IMR-90 (cell line): ENCODE measurements at regions not wholly inside any gene's neighbourhood (a gene's known extent, or its start where the extent isn't known, plus 50 kb on each side); places are given as distances from the start of the nearest gene placed in this dataset.
A peak's percentile ranks its signal among the peaks of the same experiment; 100 is the strongest.

ENCODE experiments used
- ATAC-seq: fragments of 200-7000 bp; cut with Tn5 transposase; 2 replicates; pipeline ENCODE4 v1.9.1; 2020; ENCODE audit warnings: low read depth, mild to moderate bottlenecking, moderate library complexity
- BruUV-seq: library from RNA; stranded (reverse); fragments of 400-500 nt; replicated peaks from 2 replicates; lab custom pipeline; 2021; lab: Mats Ljungman, UMichigan
- CTCF ChIA-PET: fragments of 300-600 bp; formaldehyde crosslinking; extraction: SDS; loops from one replicate; lab custom pipeline; 2021; ENCODE audit warnings: antibody characterized with exemption; lab: Yijun Ruan, JAX
- POLR2A ChIA-PET: fragments of 300-600 bp; sonication (Branson Sonifier 250); formaldehyde crosslinking; loops from one replicate; lab custom pipeline; 2022; ENCODE audit warnings: antibody characterized with exemption; ENCODE audit not compliant: unreplicated experiment; lab: Charles Lee
- DNase-seq: peaks from one replicate; pipeline ENCODE4 v3.0.0; 2013
- H2AFZ ChIP-seq: replicated peaks from 2 replicates; pipeline ENCODE3; 2013; ENCODE audit warnings: low read length, mild to moderate bottlenecking; ENCODE audit not compliant: poor library complexity
- H2AK5ac ChIP-seq: 2 replicates; pipeline ENCODE4 v1.6.1; 2013; ENCODE audit warnings: low read depth, low read length, inconsistent platforms
- H2AK9ac ChIP-seq: replicated peaks from 2 replicates; pipeline ENCODE3; 2013; ENCODE audit warnings: mild to moderate bottlenecking, low read depth, low read length, moderate library complexity; ENCODE audit not compliant: poor library complexity
- H2BK120ac ChIP-seq: 2 replicates; pipeline ENCODE4 v1.6.1; 2013; ENCODE audit warnings: low read depth, low read length, inconsistent platforms
- H2BK15ac ChIP-seq: 3 replicates; pipeline ENCODE4 v1.6.1; 2013; ENCODE audit warnings: low read depth, low read length, inconsistent platforms
- H2BK20ac ChIP-seq: 2 replicates; pipeline ENCODE4 v1.6.1; 2013; ENCODE audit warnings: low read depth, mild to moderate bottlenecking, inconsistent platforms, low read length, moderate library complexity
- H2BK5ac ChIP-seq: 2 replicates; pipeline ENCODE4 v1.6.1; 2013; ENCODE audit warnings: mild to moderate bottlenecking, low read depth, low read length, inconsistent platforms; ENCODE audit not compliant: poor library complexity, severe bottlenecking
- H3K14ac ChIP-seq: replicated peaks from 2 replicates; pipeline ENCODE4 v1.6.1; 2013; ENCODE audit warnings: low read depth, low read length, inconsistent platforms
- H3K18ac ChIP-seq: 2 replicates; pipeline ENCODE4 v1.6.1; 2013; ENCODE audit warnings: low read depth, low read length, control low read depth
- H3K23ac ChIP-seq: 2 replicates; pipeline ENCODE4 v1.6.1; 2013; ENCODE audit warnings: low read depth, low read length, inconsistent platforms
- H3K27ac ChIP-seq: 2 replicates; pipeline ENCODE4 v1.5.1; 2013; ENCODE audit warnings: mild to moderate bottlenecking, control low read depth, low read length; ENCODE audit not compliant: insufficient read depth
- H3K27me3 ChIP-seq: 2 replicates; pipeline ENCODE4 v1.6.1; 2013; ENCODE audit warnings: low read length; ENCODE audit not compliant: control insufficient read depth, insufficient read depth
- H3K36me3 ChIP-seq: 2 replicates; pipeline ENCODE4 v1.6.1; 2013; ENCODE audit warnings: low read length, mixed read lengths; ENCODE audit not compliant: control insufficient read depth, insufficient read depth
- H3K4ac ChIP-seq: 2 replicates; pipeline ENCODE4 v1.6.1; 2013; ENCODE audit warnings: low read depth, low read length, inconsistent platforms
- H3K4me1 ChIP-seq: 2 replicates; pipeline ENCODE4 v1.6.1; 2013; ENCODE audit warnings: low read length, mixed read lengths; ENCODE audit not compliant: control insufficient read depth, insufficient read depth
- H3K4me2 ChIP-seq: 2 replicates; pipeline ENCODE4 v1.6.1; 2013; ENCODE audit warnings: low read depth, mild to moderate bottlenecking, control low read depth, low read length, moderate library complexity
- H3K4me3 ChIP-seq: 2 replicates; pipeline ENCODE4 v1.5.1; 2013; ENCODE audit warnings: low read depth, mild to moderate bottlenecking, control low read depth, low read length, moderate library complexity; ENCODE audit not compliant: insufficient read depth
- H3K56ac ChIP-seq: 2 replicates; pipeline ENCODE4 v1.6.1; 2013; ENCODE audit warnings: low read length, inconsistent platforms; ENCODE audit not compliant: insufficient read depth; ENCODE audit errors: extremely low read depth
- H3K79me1 ChIP-seq, 2 experiments: 2 replicates each; pipeline ENCODE4 v1.6.1; 2013; ENCODE audit warnings: low read length in 2 of 2, inconsistent platforms in 1 of 2, low read depth in 1 of 2
- H3K9ac ChIP-seq: 2 replicates; pipeline ENCODE4 v1.6.1; 2013; ENCODE audit warnings: low read depth, low read length, control low read depth
- H3K9me1 ChIP-seq: 2 replicates; pipeline ENCODE4 v1.6.1; 2013; ENCODE audit warnings: low read length, inconsistent platforms; ENCODE audit not compliant: insufficient read depth
- H3K9me3 ChIP-seq: 2 replicates; pipeline ENCODE4 v1.6.1; 2013; ENCODE audit warnings: low read length; ENCODE audit not compliant: control insufficient read depth, insufficient read depth
- H4K20me1 ChIP-seq: 2 replicates; pipeline ENCODE4 v1.6.1; 2013; ENCODE audit warnings: low read length, inconsistent platforms; ENCODE audit not compliant: insufficient read depth
- H4K5ac ChIP-seq: 2 replicates; pipeline ENCODE4 v1.6.1; 2013; ENCODE audit warnings: mild to moderate bottlenecking, low read depth, low read length, control low read depth
- H4K8ac ChIP-seq, 2 experiments: 2 replicates each; pipeline ENCODE4 v1.6.1; 2013; ENCODE audit warnings: low read depth in 2 of 2, low read length in 2 of 2, control low read depth in 1 of 2, inconsistent platforms in 1 of 2
- H4K91ac ChIP-seq: 2 replicates; pipeline ENCODE4 v1.6.1; 2013; ENCODE audit warnings: low read depth, low read length, inconsistent platforms; ENCODE audit not compliant: insufficient read depth
- BHLHE40 ChIP-seq: fragments of 150-350 bp; IDR thresholded peaks from 2 replicates; pipeline ENCODE4 v1.6.1; 2016; ENCODE audit warnings: mild to moderate bottlenecking, low read depth, low read length
- CEBPB ChIP-seq: IDR thresholded peaks from 2 replicates; pipeline ENCODE4 v1.6.1; 2012; ENCODE audit warnings: low read depth, low read length, improper control_type of control experiment
- CTCF ChIP-seq: conservative IDR thresholded peaks from 2 replicates; pipeline ENCODE4 v1.5.1; 2012; ENCODE audit warnings: mild to moderate bottlenecking, low read depth, low read length, improper control_type of control experiment
- FOS ChIP-seq: fragments of 150-350 bp; IDR thresholded peaks from 2 replicates; pipeline ENCODE4 v1.6.1; 2016; ENCODE audit warnings: low read depth, low read length
- MAFK ChIP-seq: IDR thresholded peaks from 2 replicates; pipeline ENCODE4 v1.6.1; 2012; ENCODE audit warnings: low read depth, low read length, improper control_type of control experiment
- MAZ ChIP-seq: IDR thresholded peaks from 2 replicates; pipeline ENCODE4 v1.6.1; 2012; ENCODE audit warnings: low read depth, mild to moderate bottlenecking, low read length, improper control_type of control experiment, moderate library complexity, borderline replicate concordance
- MXI1 ChIP-seq: IDR thresholded peaks from 2 replicates; pipeline ENCODE4 v1.6.1; 2012; ENCODE audit warnings: low read depth, mild to moderate bottlenecking, low read length, moderate library complexity, borderline replicate concordance
- NFE2L2 ChIP-seq: fragments of 150-350 bp; IDR thresholded peaks from 2 replicates; pipeline ENCODE4 v1.6.1; 2016; ENCODE audit warnings: low read depth, mild to moderate bottlenecking, low read length
- POLR2A ChIP-seq: IDR thresholded peaks from 2 replicates; pipeline ENCODE4 v1.6.1; 2012; ENCODE audit warnings: mild to moderate bottlenecking, low read depth, low read length
- RAD21 ChIP-seq: IDR thresholded peaks from 2 replicates; pipeline ENCODE4 v1.6.1; 2012; ENCODE audit warnings: low read length, improper control_type of control experiment
- RCOR1 ChIP-seq: IDR thresholded peaks from 2 replicates; pipeline ENCODE4 v1.6.1; 2012; ENCODE audit warnings: mild to moderate bottlenecking, low read length, improper control_type of control experiment; ENCODE audit not compliant: insufficient replicate concordance
- RFX5 ChIP-seq: IDR thresholded peaks from 2 replicates; pipeline ENCODE4 v1.8.0; 2012; ENCODE audit warnings: low read depth, mild to moderate bottlenecking, low read length, moderate library complexity
- SMC3 ChIP-seq: fragments of 150-350 bp; IDR thresholded peaks from 2 replicates; pipeline ENCODE4 v1.6.1; 2016; ENCODE audit warnings: low read depth, mild to moderate bottlenecking, antibody characterized with exemption, low read length, moderate library complexity
- WGBS, 2 experiments: methylation state at CpG; one replicate each; pipeline versions ENCODE4 v1.1.5 to v1.1.7; 2013; ENCODE audit warnings: missing lambda C conversion rate in 2 of 2; ENCODE audit not compliant: insufficient read length in 1 of 2; ENCODE audit errors: extremely low coverage in 2 of 2; 5-methylcytosine and 5-hydroxymethylcytosine counted together
- dilution Hi-C: fragments of 300-500 bp; cut with HindIII; formaldehyde crosslinking; loops from one replicate; pipeline ENCODE4 v1.14.3; 2018; ENCODE audit warnings: low sequenced_read_pairs; ENCODE audit not compliant: unreplicated experiment
- in situ Hi-C: fragments of 300-500 bp; cut with MboI; formaldehyde crosslinking; loops from 3 replicates; pipeline ENCODE4 v1.14.3; 2019; ENCODE audit warnings: low sequenced_read_pairs, inconsistent platforms, mixed read lengths
- intact Hi-C: fragments of 100-400 bp; cut with micrococcal nuclease; formaldehyde crosslinking; loops from 2 replicates; pipeline ENCODE4 v1.10.0; 2022
- TF ChIP-seq, protein P1 (sequence below): fragments of 150-350 bp; IDR thresholded peaks from 2 replicates; pipeline ENCODE4 v1.6.1; 2016; ENCODE audit warnings: low read depth, mild to moderate bottlenecking, low read length, moderate library complexity, borderline replicate concordance

DNA sequence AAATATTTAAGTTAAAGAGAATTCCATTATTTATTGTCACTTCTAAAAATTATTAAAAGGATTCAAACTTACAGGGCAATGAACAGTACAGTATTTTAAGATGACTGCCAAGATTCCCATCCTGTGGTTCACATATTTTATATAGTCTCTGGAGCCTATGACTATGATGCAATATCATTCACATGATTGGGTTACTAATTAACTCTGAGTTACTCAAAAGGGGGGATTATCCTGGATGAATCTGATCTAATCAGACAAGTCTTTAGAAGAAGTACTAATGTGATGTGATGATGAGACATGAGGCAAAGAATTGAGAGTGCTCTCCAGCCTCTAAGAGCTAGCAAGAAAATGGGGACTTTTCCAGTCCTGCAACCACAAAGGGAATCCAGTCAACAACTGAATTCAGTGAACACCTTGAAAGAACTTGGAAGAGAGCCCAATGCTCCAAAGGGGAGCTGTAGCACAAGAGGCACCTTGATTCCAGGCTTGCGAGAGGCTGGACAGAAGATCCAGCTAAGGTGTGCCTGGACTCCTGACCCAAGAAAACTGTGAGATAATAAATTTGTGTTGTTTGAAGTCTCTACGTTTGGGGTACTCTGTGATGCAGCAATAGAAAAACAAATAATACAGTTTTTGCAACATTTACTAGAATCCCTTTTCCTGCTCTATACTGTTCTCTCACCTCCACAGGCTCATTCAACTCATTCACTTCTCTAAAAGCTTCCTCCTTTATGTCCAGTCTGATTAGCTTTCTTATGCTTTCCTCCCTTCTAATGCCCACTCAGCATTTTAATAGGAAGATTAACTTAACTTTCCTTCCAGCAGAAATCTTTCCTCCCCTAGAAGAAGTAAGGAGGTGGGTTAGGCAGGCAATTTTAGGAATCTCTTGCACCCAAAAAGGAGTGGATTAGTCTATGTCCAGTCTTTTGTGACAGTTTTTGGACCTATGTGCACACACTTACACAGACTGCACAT, 133.8 kb upstream of the LCORL start:
- H3K9me1 ChIP-seq: no peaks in the 10 kb centered on the region
- POLR2A ChIA-PET: no interaction called here
- no peak overlapping the region for H2BK20ac ChIP-seq
- H2AK5ac ChIP-seq: no peak overlapping the region
- in situ Hi-C loops (no loop called here), dilution Hi-C loops (no loop called here), intact Hi-C loops (no loop called here)
- no peaks in the 10 kb centered on the region for H3K9me3 ChIP-seq
- no peak overlapping the region for H4K5ac ChIP-seq
- no peak for ATAC-seq
- H2AK9ac ChIP-seq: no peak overlapping the region
- H3K56ac ChIP-seq: no peak overlapping the region
- DNase-seq: no peak
- no peak overlapping the region for H3K14ac ChIP-seq
- CTCF ChIA-PET: interaction anchor here (0.7 kb wide), 1 partner anchor 122 kb away, joined by 3 read pairs; no protein-coding TSS in a partner anchor
- H4K20me1 ChIP-seq: no peaks in the 10 kb centered on the region
- H2BK5ac ChIP-seq: no peak overlapping the region
- no peak overlapping the region for H3K27ac ChIP-seq
- H3K23ac ChIP-seq: no peak overlapping the region
- no peak overlapping the region for H3K9ac ChIP-seq
- H3K18ac ChIP-seq: no peak overlapping the region
- H3K36me3 ChIP-seq: no peaks in the 10 kb centered on the region
- H4K91ac ChIP-seq: no peak overlapping the region
- WGBS, 2 experiments: 17% methylated on average over 1 of the region's 2 CpGs; no CpG with 5 or more reads in 1 of the 2 experiments
- H3K4me2 ChIP-seq: no peak overlapping the region
- no peaks in the 10 kb centered on the region for H3K27me3 ChIP-seq
- no peak overlapping the region for H3K4me3 ChIP-seq
- no peaks in the 10 kb centered on the region for H3K79me1 ChIP-seq
- H3K4ac ChIP-seq: no peak overlapping the region
- no peak overlapping the region for H4K8ac ChIP-seq
- BruUV-seq: no TSS peak
- no peaks in the 10 kb centered on the region for H3K4me1 ChIP-seq
- H2AFZ ChIP-seq: no peak overlapping the region
- H2BK15ac ChIP-seq: no peak overlapping the region
- no peak overlapping the region for H2BK120ac ChIP-seq
- TF ChIP-seq NFE2L2 (no peak), BHLHE40 (no peak), RCOR1 (no peak), SMC3 (no peak), RAD21 (no peak), FOS (no peak), MAFK (peak; percentile 57), POLR2A (no peak), RFX5 (no peak), MAZ (no peak), CTCF (no peak), CEBPB (peak; percentile 40; the same call in 1 of the 2 replicates), MXI1 (no peak)
- TF ChIP-seq, protein P1, sequence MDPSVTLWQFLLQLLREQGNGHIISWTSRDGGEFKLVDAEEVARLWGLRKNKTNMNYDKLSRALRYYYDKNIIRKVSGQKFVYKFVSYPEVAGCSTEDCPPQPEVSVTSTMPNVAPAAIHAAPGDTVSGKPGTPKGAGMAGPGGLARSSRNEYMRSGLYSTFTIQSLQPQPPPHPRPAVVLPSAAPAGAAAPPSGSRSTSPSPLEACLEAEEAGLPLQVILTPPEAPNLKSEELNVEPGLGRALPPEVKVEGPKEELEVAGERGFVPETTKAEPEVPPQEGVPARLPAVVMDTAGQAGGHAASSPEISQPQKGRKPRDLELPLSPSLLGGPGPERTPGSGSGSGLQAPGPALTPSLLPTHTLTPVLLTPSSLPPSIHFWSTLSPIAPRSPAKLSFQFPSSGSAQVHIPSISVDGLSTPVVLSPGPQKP: no peak
